Thyroid gland (tissue), 4 donors: ENCODE measurements at regions not wholly inside any gene's neighbourhood (a gene's known extent, or its start where the extent isn't known, plus 50 kb on each side); places are given as distances from the start of the nearest gene placed in this dataset.

ENCODE experiments used
- POLR2A ChIP-seq, 2 donors: fragments of 450-650 bp; IDR thresholded peaks; one replicate each; pipeline ENCODE4 v1.6.1; 2017; ENCODE audit warnings: antibody characterized with exemption in 2 of 2, mild to moderate bottlenecking in 2 of 2, moderate library complexity in 1 of 2
- TF ChIP-seq, protein P1 (sequence below), 6 experiments: fragments of 200-600 bp in 3 of 6; fragments of 450-650 bp in 3 of 6; sonication (generic) in 3 of 6; IDR thresholded peaks; one replicate each; pipeline ENCODE4 v1.5.1; 2016 to 2019; ENCODE audit warnings: antibody characterized with exemption in 6 of 6, mild to moderate bottlenecking in 2 of 6, inconsistent platforms in 1 of 6, moderate library complexity in 1 of 6

DNA sequence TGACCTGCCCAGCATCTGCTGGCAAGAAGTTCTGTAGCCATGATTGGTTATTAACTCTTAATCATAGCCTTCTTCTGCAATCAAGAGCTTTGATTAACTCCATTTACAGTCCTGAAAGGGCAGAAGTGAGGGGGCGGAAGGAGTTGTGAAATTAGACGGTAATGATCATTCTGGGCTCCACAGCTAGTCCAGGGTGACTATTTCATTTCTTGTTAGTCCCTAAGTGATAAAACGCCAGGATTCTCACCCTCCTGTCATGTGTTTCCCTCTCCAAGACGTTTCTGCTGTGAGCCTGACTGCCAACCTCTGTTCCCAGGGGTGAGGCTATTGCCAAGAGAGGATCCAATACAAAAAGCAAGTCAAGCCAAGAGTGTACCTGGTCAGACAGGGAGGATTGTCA lies 155.9 kb upstream of the IPO5 start:
- TF ChIP-seq, protein P1, sequence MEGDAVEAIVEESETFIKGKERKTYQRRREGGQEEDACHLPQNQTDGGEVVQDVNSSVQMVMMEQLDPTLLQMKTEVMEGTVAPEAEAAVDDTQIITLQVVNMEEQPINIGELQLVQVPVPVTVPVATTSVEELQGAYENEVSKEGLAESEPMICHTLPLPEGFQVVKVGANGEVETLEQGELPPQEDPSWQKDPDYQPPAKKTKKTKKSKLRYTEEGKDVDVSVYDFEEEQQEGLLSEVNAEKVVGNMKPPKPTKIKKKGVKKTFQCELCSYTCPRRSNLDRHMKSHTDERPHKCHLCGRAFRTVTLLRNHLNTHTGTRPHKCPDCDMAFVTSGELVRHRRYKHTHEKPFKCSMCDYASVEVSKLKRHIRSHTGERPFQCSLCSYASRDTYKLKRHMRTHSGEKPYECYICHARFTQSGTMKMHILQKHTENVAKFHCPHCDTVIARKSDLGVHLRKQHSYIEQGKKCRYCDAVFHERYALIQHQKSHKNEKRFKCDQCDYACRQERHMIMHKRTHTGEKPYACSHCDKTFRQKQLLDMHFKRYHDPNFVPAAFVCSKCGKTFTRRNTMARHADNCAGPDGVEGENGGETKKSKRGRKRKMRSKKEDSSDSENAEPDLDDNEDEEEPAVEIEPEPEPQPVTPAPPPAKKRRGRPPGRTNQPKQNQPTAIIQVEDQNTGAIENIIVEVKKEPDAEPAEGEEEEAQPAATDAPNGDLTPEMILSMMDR (IDR thresholded peaks at IDR 0.05) = no peak
- no peak for TF ChIP-seq POLR2A (IDR thresholded peaks at IDR 0.05)
